ENCODE measurements at regions not wholly inside any gene's neighbourhood (a gene's known extent, or its start where the extent isn't known, plus 50 kb on each side); places are given as distances from the start of the nearest gene placed in this dataset.

DNA sequence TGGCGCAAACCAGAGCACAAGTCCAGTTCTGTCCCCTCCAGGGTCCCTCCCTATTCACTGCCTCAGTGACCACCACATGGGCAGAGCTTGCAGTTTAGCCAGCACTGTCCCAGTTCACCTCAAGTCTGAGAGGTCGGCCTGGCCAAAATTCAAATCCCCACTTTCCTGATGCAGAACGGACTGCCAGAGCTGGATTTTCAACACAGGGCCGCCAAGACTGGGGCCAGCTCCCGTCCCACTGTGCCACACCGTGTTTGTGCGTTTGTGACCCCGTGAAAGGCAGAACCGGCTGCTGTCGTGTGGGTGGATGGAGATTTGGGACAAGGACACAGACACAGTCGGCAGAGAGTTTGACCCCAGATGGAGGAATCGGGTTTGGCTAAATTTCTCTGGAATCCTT is 176.7 kb downstream of the URI1 start (continued):
- TF ChIP-seq CEBPZ (IDR thresholded peaks at IDR 0.05; ENCODE audit: low read depth, low read length) (no peak), MTA3 (IDR thresholded peaks at IDR 0.05; ENCODE audit: borderline replicate concordance, low read length) (no peak)
- TF ChIP-seq, protein P1, sequence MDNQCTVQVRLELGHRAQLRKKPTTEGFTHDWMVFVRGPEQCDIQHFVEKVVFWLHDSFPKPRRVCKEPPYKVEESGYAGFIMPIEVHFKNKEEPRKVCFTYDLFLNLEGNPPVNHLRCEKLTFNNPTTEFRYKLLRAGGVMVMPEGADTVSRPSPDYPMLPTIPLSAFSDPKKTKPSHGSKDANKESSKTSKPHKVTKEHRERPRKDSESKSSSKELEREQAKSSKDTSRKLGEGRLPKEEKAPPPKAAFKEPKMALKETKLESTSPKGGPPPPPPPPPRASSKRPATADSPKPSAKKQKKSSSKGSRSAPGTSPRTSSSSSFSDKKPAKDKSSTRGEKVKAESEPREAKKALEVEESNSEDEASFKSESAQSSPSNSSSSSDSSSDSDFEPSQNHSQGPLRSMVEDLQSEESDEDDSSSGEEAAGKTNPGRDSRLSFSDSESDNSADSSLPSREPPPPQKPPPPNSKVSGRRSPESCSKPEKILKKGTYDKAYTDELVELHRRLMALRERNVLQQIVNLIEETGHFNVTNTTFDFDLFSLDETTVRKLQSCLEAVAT (IDR thresholded peaks at IDR 0.05) = no peak

DNA sequence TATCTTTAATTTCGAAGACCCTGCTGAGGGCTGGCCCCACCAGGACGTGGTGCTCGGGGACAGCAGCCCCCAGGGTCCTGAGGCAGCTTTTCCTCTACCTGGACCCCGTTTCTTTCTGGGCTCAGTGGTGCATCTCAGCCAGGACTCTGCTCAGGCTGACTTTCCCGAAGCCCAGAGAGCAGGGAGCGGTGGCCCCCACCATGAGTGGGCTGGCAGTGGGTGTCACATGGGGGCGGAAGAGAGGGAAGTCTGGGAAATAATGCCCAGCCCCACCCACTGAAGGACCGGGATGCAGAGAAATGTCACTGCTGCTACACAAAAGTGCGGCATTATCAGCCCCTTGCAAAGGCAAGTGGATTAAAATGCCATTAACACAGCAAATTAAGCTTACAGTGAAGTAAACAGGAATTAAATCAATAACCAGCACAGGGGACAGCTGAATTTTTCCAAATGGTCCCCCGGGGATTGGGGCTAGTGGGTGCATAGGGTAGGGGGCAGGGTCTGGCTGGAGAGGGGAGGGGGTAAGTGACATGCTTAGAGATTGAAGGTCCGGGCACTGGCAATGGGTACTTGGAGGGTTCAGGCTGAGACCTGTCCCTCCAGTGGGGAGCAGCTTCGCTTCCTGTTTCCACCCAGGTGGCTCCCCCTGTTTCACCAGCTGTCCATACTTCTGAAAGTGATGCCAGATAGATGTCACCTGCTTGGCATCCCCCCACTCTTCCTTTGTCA is 177.3 kb downstream of the URI1 start:
- ChIA-PET SMC1A (ENCODE audit: uncharacterized antibody, unreplicated experiment) (no interaction called here), CTCF (no interaction called here), RAD21 (ENCODE audit: unreplicated experiment) (no interaction called here), POLR2A (no interaction called here)
- H3K9ac ChIP-seq (ENCODE audit: control insufficient read depth, insufficient read depth, low read length) = no peak overlapping the region
- no peak for ATAC-seq
- no peak for FAIRE-seq
- no peaks in the 10 kb centered on the region for H4K20me1 ChIP-seq (ENCODE audit: control insufficient read depth, insufficient read depth)
- no peak overlapping the region for H2AFZ ChIP-seq (ENCODE audit: control insufficient read depth, low read depth, low read length)
- WGBS (ENCODE audit: insufficient coverage, insufficient replicate concordance, low lambda C conversion rate, missing lambda C conversion rate) = 29% methylated on average over 12 of the region's 12 CpGs
- no peak overlapping the region for H3K4me2 ChIP-seq (ENCODE audit: control insufficient read depth, insufficient read depth)
- no peaks in the 10 kb centered on the region for H3K79me2 ChIP-seq (ENCODE audit: control insufficient read depth, insufficient read depth, low read length)
- DNase-seq (ENCODE audit: low read depth, low spot score) = no peak
- H3K27ac ChIP-seq (ENCODE audit: control insufficient read depth, insufficient read depth) = no peak overlapping the region
- intact Hi-C loops (cut with micrococcal nuclease; ENCODE audit: unreplicated experiment) = no loop called here
- no peak overlapping the region for H3K4me3 ChIP-seq
- no peaks in the 10 kb centered on the region for H3K9me3 ChIP-seq (replicated peaks; ENCODE audit: control insufficient read depth, insufficient read depth, low read length)
- no peaks in the 10 kb centered on the region for H3K27me3 ChIP-seq (replicated peaks in 1 of 2; ENCODE audit: control insufficient read depth in 2 of 2, insufficient read depth in 2 of 2, low read length in 1 of 2)
- no TSS peak for BruUV-seq (replicated peaks)
- in situ Hi-C loops (cut with MboI) = no loop called here
- no peaks in the 10 kb centered on the region for H3K4me1 ChIP-seq (ENCODE audit: control insufficient read depth, insufficient read depth, low read length)
- H3K36me3 ChIP-seq (ENCODE audit: control insufficient read depth in 2 of 2, insufficient read depth in 2 of 2, low read length in 1 of 2) = no peaks in the 10 kb centered on the region
- TF ChIP-seq MEF2B (IDR thresholded peaks at IDR 0.05; ENCODE audit: partially characterized antibody, poor library complexity, severe bottlenecking) (no peak), CBFB (IDR thresholded peaks at IDR 0.05; ENCODE audit: low read depth) (no peak), SMC3 (IDR thresholded peaks at IDR 0.05; ENCODE audit: borderline replicate concordance, low read length) (no peak), SKIL (IDR thresholded peaks at IDR 0.05; ENCODE audit: low read depth, poor library complexity, severe bottlenecking) (no peak), ZZZ3 (IDR thresholded peaks at IDR 0.05; ENCODE audit: control insufficient read depth, insufficient read length, low read depth) (no peak), CUX1 (IDR thresholded peaks at IDR 0.05; ENCODE audit: insufficient replicate concordance, low read depth, low read length) (no peak)
